HCT116 (cell line): ENCODE measurements at regions not wholly inside any gene's neighbourhood (a gene's known extent, or its start where the extent isn't known, plus 50 kb on each side); places are given as distances from the start of the nearest gene placed in this dataset.

ENCODE experiments used
- ATAC-seq: fragments of 200-7000 bp; cut with Tn5 transposase; 2 replicates; pipeline ENCODE4 v1.9.1; 2020; ENCODE audit warnings: mild to moderate bottlenecking, moderate library complexity
- BruUV-seq: library from RNA; stranded (reverse); fragments of 400-500 nt; replicated peaks from 2 replicates; lab custom pipeline; 2021; lab: Mats Ljungman, UMichigan
- CTCF ChIA-PET: fragments of 300-600 bp; sonication (Branson Sonifier 250); formaldehyde crosslinking; loops from one replicate; lab custom pipeline; 2021; ENCODE audit warnings: antibody characterized with exemption; lab: Charles Lee
- POLR2A ChIA-PET: fragments of 300-600, 350-600 bp; sonication (Branson Sonifier 250); formaldehyde crosslinking; loops from one replicate; lab custom pipeline; 2021; ENCODE audit warnings: antibody characterized with exemption; lab: Charles Lee
- RAD21 ChIA-PET, 2 experiments: fragments of 300-600 bp; sonication (Branson Sonifier 250); formaldehyde crosslinking; loops; one replicate each; lab custom pipeline; 2023; ENCODE audit warnings: low total read pairs in 2 of 2; ENCODE audit not compliant: uncharacterized antibody in 2 of 2, unreplicated experiment in 2 of 2, low non-redundant PET in 1 of 2; lab: Charles Lee
- DNase-seq: peaks from one replicate; pipeline ENCODE4 v3.0.0-alpha.2; 2010; ENCODE audit warnings: low read depth, low spot score
- H2AFZ ChIP-seq: fragments of 200-600 bp; shearing (Covaris generic), sonication (generic); 2 replicates; pipeline ENCODE4 v1.6.1; 2017; ENCODE audit warnings: low read depth, mixed run types, mixed read lengths, antibody characterized with exemption, low read length; ENCODE audit not compliant: poor library complexity, severe bottlenecking
- H3K27ac ChIP-seq: 2 replicates; pipeline ENCODE4 v1.5.1; 2012; ENCODE audit warnings: low read depth, low read length
- H3K27me3 ChIP-seq: fragments of 200-600 bp; sonication (generic); 2 replicates; pipeline ENCODE4 v1.6.1; 2016; ENCODE audit warnings: mixed run types, low read length, mixed read lengths; ENCODE audit not compliant: insufficient read depth
- H3K36me3 ChIP-seq, 2 experiments: fragments of 200-500 bp in 1 of 2; fragments of 200-600 bp in 1 of 2; sonication (Bioruptor generic) in 1 of 2; sonication (generic) in 1 of 2; 2 replicates each; pipeline versions ENCODE4 v1.5.1 to v1.6.1; 2014 to 2016; ENCODE audit warnings: low read length in 2 of 2, inconsistent platforms in 1 of 2, mixed read lengths in 1 of 2, mixed run types in 1 of 2; ENCODE audit not compliant: insufficient read depth in 2 of 2, control insufficient read depth in 1 of 2
- H3K4me1 ChIP-seq, 2 experiments: fragments of 200-600 bp in 1 of 2; sonication (generic) in 1 of 2; 2 replicates each; pipeline versions ENCODE4 v1.5.1 to v1.6.1; 2012 to 2017; ENCODE audit warnings: low read length in 2 of 2, inconsistent platforms in 1 of 2, mild to moderate bottlenecking in 1 of 2, mixed read lengths in 1 of 2, mixed run types in 1 of 2, moderate library complexity in 1 of 2; ENCODE audit not compliant: insufficient read depth in 2 of 2, control insufficient read depth in 1 of 2
- H3K4me2 ChIP-seq: fragments of 200-600 bp; sonication (generic); 2 replicates; pipeline ENCODE4 v1.6.1; 2017; ENCODE audit warnings: mixed run types, low read length, mixed read lengths
- H3K4me3 ChIP-seq, 2 experiments: fragments of 200-600 bp in 1 of 2; sonication (generic) in 1 of 2; replicated peaks in 1 of 2; 2 replicates each; pipeline ENCODE4 v1.5.1; 2011 to 2016; ENCODE audit warnings: low read length in 2 of 2, control low read depth in 1 of 2, low read depth in 1 of 2, mild to moderate bottlenecking in 1 of 2, mixed read lengths in 1 of 2, mixed run types in 1 of 2
- H3K79me2 ChIP-seq: fragments of 200-600 bp; sonication (generic); 2 replicates; pipeline ENCODE4 v1.6.1; 2017; ENCODE audit warnings: mild to moderate bottlenecking, mixed run types, low read length, moderate library complexity, mixed read lengths; ENCODE audit not compliant: insufficient read depth
- H3K9ac ChIP-seq: fragments of 200-600 bp; sonication (generic); 2 replicates; pipeline ENCODE4 v1.6.1; 2016; ENCODE audit warnings: low read length, mixed read lengths
- H3K9me2 ChIP-seq: fragments of 200-600 bp; sonication (generic), shearing (Covaris generic); 2 replicates; pipeline ENCODE4 v1.6.1; 2017; ENCODE audit warnings: mixed run types, mild to moderate bottlenecking, moderate library complexity; ENCODE audit not compliant: insufficient read depth
- H3K9me3 ChIP-seq, 2 experiments: fragments of 200-500 bp in 1 of 2; fragments of 200-600 bp in 1 of 2; sonication (Bioruptor generic) in 1 of 2; sonication (generic) in 1 of 2; 2 replicates each; pipeline ENCODE4 v1.6.1; 2014 to 2017; ENCODE audit warnings: low read length in 2 of 2, mixed read lengths in 2 of 2, inconsistent platforms in 1 of 2, low read depth in 1 of 2, mild to moderate bottlenecking in 1 of 2, mixed run types in 1 of 2, moderate library complexity in 1 of 2; ENCODE audit not compliant: control insufficient read depth in 1 of 2, insufficient read depth in 1 of 2
- H4K20me1 ChIP-seq: fragments of 200-600 bp; sonication (generic), shearing (Covaris generic); 2 replicates; pipeline ENCODE4 v1.6.1; 2017; ENCODE audit warnings: mixed run types, mild to moderate bottlenecking, moderate library complexity; ENCODE audit not compliant: insufficient read depth
- ATF3 ChIP-seq: IDR thresholded peaks from 2 replicates; pipeline ENCODE4 v1.6.1; 2012
- CBX3 ChIP-seq: IDR thresholded peaks from 2 replicates; pipeline ENCODE4 v1.6.1; 2012; ENCODE audit warnings: low read depth
- CEBPB ChIP-seq: IDR thresholded peaks from 2 replicates; pipeline ENCODE4 v1.6.1; 2012; ENCODE audit warnings: low read depth
- CTCF ChIP-seq, 3 experiments: fragments of 200-600 bp in 1 of 3; sonication (generic) in 1 of 3; IDR thresholded peaks in 2 of 3; conservative IDR thresholded peaks in 1 of 3; 2 replicates each; pipeline ENCODE4 v1.5.1; 2012 to 2017; ENCODE audit warnings: low read depth in 2 of 3, low read length in 2 of 3, antibody characterized with exemption in 1 of 3, borderline replicate concordance in 1 of 3, control low read depth in 1 of 3, mild to moderate bottlenecking in 1 of 3, mixed read lengths in 1 of 3, mixed run types in 1 of 3, moderate library complexity in 1 of 3; ENCODE audit not compliant: insufficient read depth in 1 of 3
- EGR1 ChIP-seq: IDR thresholded peaks from 2 replicates; pipeline ENCODE4 v1.6.1; 2012; ENCODE audit warnings: low read depth
- ELF1 ChIP-seq: IDR thresholded peaks from 2 replicates; pipeline ENCODE4 v1.6.1; 2012; ENCODE audit warnings: low read depth, borderline replicate concordance
- EZH2 ChIP-seq: fragments of 200-600 bp; sonication (generic); IDR thresholded peaks from 2 replicates; pipeline ENCODE4 v1.6.1; 2017; ENCODE audit warnings: antibody characterized with exemption, mixed run types
- EZH2phosphoT487 ChIP-seq: fragments of 200-600 bp; IDR thresholded peaks from 2 replicates; pipeline ENCODE4 v1.6.1; 2018; ENCODE audit warnings: antibody characterized with exemption, borderline replicate concordance
- FOSL1 ChIP-seq: IDR thresholded peaks from 2 replicates; pipeline ENCODE4 v1.6.1; 2012; ENCODE audit warnings: low read depth
- JUND ChIP-seq: IDR thresholded peaks from 2 replicates; pipeline ENCODE4 v1.6.1; 2012
- MAX ChIP-seq: IDR thresholded peaks from 2 replicates; pipeline ENCODE4 v1.6.1; 2012
- POLR2AphosphoS5 ChIP-seq: IDR thresholded peaks from 2 replicates; pipeline ENCODE4 v1.6.1; 2011; ENCODE audit warnings: mild to moderate bottlenecking, low read depth, low read length, moderate library complexity
- RAD21 ChIP-seq: IDR thresholded peaks from 2 replicates; pipeline ENCODE4 v1.6.1; 2012; ENCODE audit warnings: low read depth, mild to moderate bottlenecking
- SIN3A ChIP-seq: IDR thresholded peaks from 2 replicates; pipeline ENCODE4 v1.6.1; 2012; ENCODE audit warnings: low read depth
- SP1 ChIP-seq: IDR thresholded peaks from 2 replicates; pipeline ENCODE4 v1.6.1; 2012; ENCODE audit warnings: low read depth
- YY1 ChIP-seq: IDR thresholded peaks from 2 replicates; pipeline ENCODE4 v1.6.1; 2011; ENCODE audit warnings: low read length, low read depth, moderate library complexity, mild to moderate bottlenecking; ENCODE audit not compliant: insufficient replicate concordance; ENCODE audit errors: extremely low read depth
- ZBTB33 ChIP-seq: IDR thresholded peaks from 2 replicates; pipeline ENCODE4 v1.6.1; 2011; ENCODE audit warnings: mild to moderate bottlenecking, low read length, moderate library complexity; ENCODE audit not compliant: insufficient replicate concordance; ENCODE audit errors: extremely low read depth
- ZFX ChIP-seq: fragments of 450-650 bp; IDR thresholded peaks from 2 replicates; pipeline ENCODE4 v1.6.1; 2017
- intact Hi-C: fragments of 100-400 bp; cut with micrococcal nuclease; formaldehyde crosslinking; loops from 2 replicates; pipeline ENCODE4 v1.10.0; 2022

GRCh38 chr11:116065191-116065895, 561.1 kb upstream of the CADM1 start:
- Histone ChIP-seq H3K36me3 (no peaks in the 10 kb centered on the region), H3K9ac (no peak overlapping the region), H2AFZ (no peak overlapping the region)
- CTCF ChIA-PET, result no interaction called here
- intact Hi-C loops, result no loop called here
- TF ChIP-seq JUND, result no peak
- no peak for TF ChIP-seq RAD21
- TF ChIP-seq ZBTB33, result no peak
- TF ChIP-seq EZH2, result no peak
- no peak for TF ChIP-seq YY1
- TF ChIP-seq SIN3A, result no peak
- no peak for TF ChIP-seq ATF3
- TF ChIP-seq EZH2phosphoT487, result no peak
- no peak for TF ChIP-seq ZFX
- no peak for TF ChIP-seq ELF1
- no peak for TF ChIP-seq MAX
- no peak for TF ChIP-seq FOSL1
- no peak for TF ChIP-seq EGR1
- TF ChIP-seq POLR2AphosphoS5, result no peak
- TF ChIP-seq CBX3, result no peak
- TF ChIP-seq CTCF (IDR thresholded peaks at IDR 0.05 in 2 of 3, conservative IDR thresholded peaks at IDR 0.05 in 1 of 3; ENCODE audit: borderline replicate concordance in 1 of 3, insufficient read depth in 1 of 3, low read depth in 2 of 3, low read length in 2 of 3), result no peak
- no peak for TF ChIP-seq CEBPB
- no peak for TF ChIP-seq SP1
- TF ChIP-seq, all 23 proteins: peak for 0
- Histone ChIP-seq H3K9me2 (no peaks in the 10 kb centered on the region), H3K4me2 (no peak overlapping the region), H4K20me1 (no peaks in the 10 kb centered on the region), H3K9me3 (no peaks in the 10 kb centered on the region), H3K27ac (no peak overlapping the region), H3K4me3 (no peak overlapping the region), H3K27me3 (no peaks in the 10 kb centered on the region; the same call in 1 of the 2 replicates), H3K4me1 (no peaks in the 10 kb centered on the region), H3K79me2 (no peaks in the 10 kb centered on the region)
- no TSS peak for BruUV-seq
- DNase-seq, result no peak
- ChIA-PET POLR2A (no interaction called here), RAD21 (no interaction called here)
- no peak for ATAC-seq
